ENCODE measurements at regions not wholly inside any gene's neighbourhood (a gene's known extent, or its start where the extent isn't known, plus 50 kb on each side); places are given as distances from the start of the nearest gene placed in this dataset.
"Not testable (repeated sequence)": the region's sequence is repeated elsewhere in the genome, so short reads cannot be mapped to it uniquely, and the experiment has no call there.

DNA sequence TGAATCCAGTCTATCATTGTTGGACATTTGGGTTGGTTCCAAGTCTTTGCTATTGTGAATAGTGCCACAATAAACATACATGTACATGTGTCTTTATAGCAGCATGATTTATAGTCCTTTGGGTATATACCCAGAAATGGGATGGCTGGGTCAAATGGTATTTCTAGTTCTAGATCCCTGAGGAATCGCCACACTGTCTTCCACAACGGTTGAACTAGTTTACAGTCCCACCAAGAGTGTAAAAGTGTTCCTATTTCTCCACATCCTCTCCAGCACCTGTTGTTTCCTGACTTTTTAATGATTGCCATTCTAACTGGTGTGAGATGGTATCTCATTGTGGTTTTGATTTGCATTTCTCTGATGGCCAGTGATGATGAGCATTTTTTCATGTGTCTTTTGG, 137.4 kb upstream of the DST start:
- TF ChIP-seq POLR2A (IDR thresholded peaks at IDR 0.05), result not testable (repeated sequence)
- TF ChIP-seq, protein P1, sequence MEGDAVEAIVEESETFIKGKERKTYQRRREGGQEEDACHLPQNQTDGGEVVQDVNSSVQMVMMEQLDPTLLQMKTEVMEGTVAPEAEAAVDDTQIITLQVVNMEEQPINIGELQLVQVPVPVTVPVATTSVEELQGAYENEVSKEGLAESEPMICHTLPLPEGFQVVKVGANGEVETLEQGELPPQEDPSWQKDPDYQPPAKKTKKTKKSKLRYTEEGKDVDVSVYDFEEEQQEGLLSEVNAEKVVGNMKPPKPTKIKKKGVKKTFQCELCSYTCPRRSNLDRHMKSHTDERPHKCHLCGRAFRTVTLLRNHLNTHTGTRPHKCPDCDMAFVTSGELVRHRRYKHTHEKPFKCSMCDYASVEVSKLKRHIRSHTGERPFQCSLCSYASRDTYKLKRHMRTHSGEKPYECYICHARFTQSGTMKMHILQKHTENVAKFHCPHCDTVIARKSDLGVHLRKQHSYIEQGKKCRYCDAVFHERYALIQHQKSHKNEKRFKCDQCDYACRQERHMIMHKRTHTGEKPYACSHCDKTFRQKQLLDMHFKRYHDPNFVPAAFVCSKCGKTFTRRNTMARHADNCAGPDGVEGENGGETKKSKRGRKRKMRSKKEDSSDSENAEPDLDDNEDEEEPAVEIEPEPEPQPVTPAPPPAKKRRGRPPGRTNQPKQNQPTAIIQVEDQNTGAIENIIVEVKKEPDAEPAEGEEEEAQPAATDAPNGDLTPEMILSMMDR (IDR thresholded peaks at IDR 0.05), result not testable (repeated sequence)

Measured in upper lobe of left lung (tissue), 4 donors.